MCF 10A (cell line): ENCODE measurements at regions not wholly inside any gene's neighbourhood (a gene's known extent, or its start where the extent isn't known, plus 50 kb on each side); places are given as distances from the start of the nearest gene placed in this dataset.

Experiments used
- BruUV-seq: library from RNA; stranded (reverse); fragments of 400-500 nt; replicated peaks from 2 replicates; lab custom pipeline; 2021; lab: Mats Ljungman, UMichigan
- CTCF ChIA-PET: fragments of 300-600 bp; sonication (Branson Sonifier 250); formaldehyde crosslinking; extraction: SDS; loops from one replicate; lab custom pipeline; 2021; ENCODE audit warnings: antibody characterized with exemption, inconsistent platforms; lab: Yijun Ruan, JAX
- POLR2A ChIA-PET: fragments of 300-600, 350-650 bp; sonication (Branson Sonifier 250); formaldehyde crosslinking; extraction: SDS; loops from one replicate; lab custom pipeline; 2020; ENCODE audit warnings: antibody characterized with exemption, inconsistent platforms; lab: Yijun Ruan, JAX
- DNase-seq: peaks from one replicate; pipeline ENCODE4 v3.0.0-alpha.2; 2018; ENCODE audit not compliant: unreplicated experiment
- H3K27ac Mint-ChIP-seq: one replicate; pipeline ENCODE4 v1.8.0; 2022; ENCODE audit warnings: mild to moderate bottlenecking, low read depth, mixed read lengths; ENCODE audit not compliant: unreplicated experiment
- H3K27me3 Mint-ChIP-seq: one replicate; pipeline ENCODE4 v1.8.0; 2022; ENCODE audit warnings: mixed read lengths; ENCODE audit not compliant: insufficient read depth, unreplicated experiment
- H3K36me3 Mint-ChIP-seq: one replicate; pipeline ENCODE4 v1.8.0; 2022; ENCODE audit warnings: mild to moderate bottlenecking, moderate library complexity, mixed read lengths; ENCODE audit not compliant: insufficient read depth, unreplicated experiment
- H3K4me1 Mint-ChIP-seq: one replicate; pipeline ENCODE4 v1.8.0; 2022; ENCODE audit warnings: mixed read lengths; ENCODE audit not compliant: insufficient read depth, unreplicated experiment
- H3K4me3 Mint-ChIP-seq: one replicate; pipeline ENCODE4 v1.8.0; 2022; ENCODE audit warnings: mild to moderate bottlenecking, moderate library complexity, mixed read lengths; ENCODE audit not compliant: unreplicated experiment
- H3K9me3 Mint-ChIP-seq: one replicate; pipeline ENCODE4 v1.8.0; 2022; ENCODE audit warnings: mixed read lengths; ENCODE audit not compliant: unreplicated experiment
- intact Hi-C: fragments of 100-400 bp; cut with micrococcal nuclease; formaldehyde crosslinking; loops from 2 replicates; pipeline ENCODE4 v1.14.1; 2022
- TF ChIP-seq, protein P1 (sequence below): fragments of 200-600 bp; IDR thresholded peaks from one replicate; pipeline ENCODE4 v1.8.0; 2022; ENCODE audit warnings: antibody characterized with exemption, mild to moderate bottlenecking; ENCODE audit not compliant: unreplicated experiment

DNA sequence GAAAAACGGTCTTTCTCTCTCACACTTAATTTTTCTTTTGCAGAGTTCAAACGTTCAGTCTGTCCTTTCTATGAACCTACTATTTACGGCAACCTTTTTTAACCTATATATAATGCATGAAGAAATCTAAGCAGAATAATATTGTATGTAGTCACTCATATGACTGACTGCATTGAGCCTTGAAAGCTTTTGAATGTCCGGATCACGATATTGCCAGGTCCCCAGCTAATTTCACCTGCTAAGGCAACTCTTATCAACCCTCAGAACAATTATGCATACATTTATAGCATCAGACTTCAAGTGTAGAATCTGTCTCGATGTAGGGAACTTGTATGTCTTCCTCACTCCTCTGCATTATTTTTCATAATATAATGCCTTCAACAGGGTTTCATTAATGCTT is 1083.8 kb upstream of the KLHL29 start:
- Mint-ChIP-seq H3K4me1 (no peaks in the 10 kb centered on the region), H3K36me3 (no peaks in the 10 kb centered on the region), H3K4me3 (no peak overlapping the region), H3K27ac (no peak overlapping the region), H3K27me3 (no peaks in the 10 kb centered on the region), H3K9me3 (no peaks in the 10 kb centered on the region)
- ChIA-PET POLR2A (no interaction called here), CTCF (no interaction called here)
- TF ChIP-seq, protein P1, sequence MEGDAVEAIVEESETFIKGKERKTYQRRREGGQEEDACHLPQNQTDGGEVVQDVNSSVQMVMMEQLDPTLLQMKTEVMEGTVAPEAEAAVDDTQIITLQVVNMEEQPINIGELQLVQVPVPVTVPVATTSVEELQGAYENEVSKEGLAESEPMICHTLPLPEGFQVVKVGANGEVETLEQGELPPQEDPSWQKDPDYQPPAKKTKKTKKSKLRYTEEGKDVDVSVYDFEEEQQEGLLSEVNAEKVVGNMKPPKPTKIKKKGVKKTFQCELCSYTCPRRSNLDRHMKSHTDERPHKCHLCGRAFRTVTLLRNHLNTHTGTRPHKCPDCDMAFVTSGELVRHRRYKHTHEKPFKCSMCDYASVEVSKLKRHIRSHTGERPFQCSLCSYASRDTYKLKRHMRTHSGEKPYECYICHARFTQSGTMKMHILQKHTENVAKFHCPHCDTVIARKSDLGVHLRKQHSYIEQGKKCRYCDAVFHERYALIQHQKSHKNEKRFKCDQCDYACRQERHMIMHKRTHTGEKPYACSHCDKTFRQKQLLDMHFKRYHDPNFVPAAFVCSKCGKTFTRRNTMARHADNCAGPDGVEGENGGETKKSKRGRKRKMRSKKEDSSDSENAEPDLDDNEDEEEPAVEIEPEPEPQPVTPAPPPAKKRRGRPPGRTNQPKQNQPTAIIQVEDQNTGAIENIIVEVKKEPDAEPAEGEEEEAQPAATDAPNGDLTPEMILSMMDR: no peak
- no TSS peak for BruUV-seq
- intact Hi-C loops: no loop called here
- no peak for DNase-seq

DNA sequence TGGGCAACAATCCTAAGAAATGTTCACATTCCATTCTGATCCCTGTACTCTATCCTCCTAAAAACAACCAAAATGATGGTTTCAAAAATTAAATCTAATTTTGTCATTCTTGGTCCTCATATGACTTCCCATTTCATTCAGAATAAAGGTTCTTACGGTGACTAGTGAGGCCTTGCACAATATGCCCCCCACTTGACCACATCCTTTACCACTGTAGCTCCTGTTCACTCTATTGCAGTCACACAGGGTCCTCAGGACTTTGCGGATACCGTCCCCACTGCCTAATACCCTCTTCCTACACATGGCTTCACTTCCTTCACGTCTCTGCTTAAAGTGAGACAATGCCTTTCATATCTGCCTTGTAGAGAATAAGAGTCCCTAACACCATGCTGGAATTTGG is 1058.7 kb upstream of the KLHL29 start:
- intact Hi-C loops: no loop called here
- BruUV-seq: no TSS peak
- no peak overlapping the region for H3K27ac Mint-ChIP-seq
- H3K36me3 Mint-ChIP-seq: no peaks in the 10 kb centered on the region
- no peak overlapping the region for H3K4me3 Mint-ChIP-seq
- H3K9me3 Mint-ChIP-seq: peaks cover 18% of the 10 kb centered on the region
- no peak for DNase-seq
- ChIA-PET CTCF (no interaction called here), POLR2A (no interaction called here)
- TF ChIP-seq, protein P1: no peak
- H3K4me1 Mint-ChIP-seq: no peaks in the 10 kb centered on the region
- no peaks in the 10 kb centered on the region for H3K27me3 Mint-ChIP-seq

DNA sequence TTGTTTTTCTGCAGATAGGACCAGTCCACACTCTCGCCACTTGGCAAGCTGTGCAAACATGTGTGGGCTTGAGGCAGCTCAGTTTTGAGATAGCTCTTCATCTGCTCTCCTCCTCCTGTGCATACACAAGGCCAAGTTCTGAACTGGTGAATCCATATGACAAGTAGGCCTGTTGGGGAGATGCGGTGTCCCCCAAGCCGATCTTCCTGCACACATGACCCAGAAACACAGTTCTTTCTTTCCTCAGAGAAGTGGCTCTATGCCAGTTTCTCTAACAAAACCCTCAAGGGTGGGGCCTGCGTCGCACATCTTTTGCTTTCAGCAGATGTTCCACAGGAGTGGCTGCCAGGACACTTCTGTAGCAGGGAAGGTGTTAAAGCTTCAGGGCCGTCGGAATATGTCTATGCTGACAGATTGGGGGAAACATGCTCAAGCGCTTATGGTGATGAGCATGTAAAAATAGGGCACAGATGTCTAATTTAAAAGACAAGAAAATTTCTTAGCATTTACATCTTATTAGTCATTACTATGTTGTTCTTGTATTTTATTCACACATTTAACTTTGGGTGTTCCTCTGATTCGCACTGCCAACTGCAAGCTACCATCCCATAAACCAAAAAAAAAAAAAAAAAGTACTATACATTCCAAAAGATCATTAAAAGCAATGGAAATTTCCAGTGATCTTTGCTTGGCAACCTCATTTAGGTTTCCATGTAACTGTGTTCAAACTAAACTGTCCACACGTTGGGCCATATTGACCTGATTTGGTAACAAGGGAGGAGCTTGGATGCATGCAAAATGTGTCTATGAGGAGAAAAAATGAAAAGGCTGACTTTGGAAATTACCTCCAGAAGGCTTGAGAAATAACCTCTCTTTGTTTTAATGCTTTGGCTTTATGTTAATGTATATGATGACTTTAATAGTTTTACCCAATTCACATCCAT is 1055.5 kb upstream of the KLHL29 start:
- DNase-seq: no peak
- Mint-ChIP-seq H3K27ac (no peak overlapping the region), H3K36me3 (no peaks in the 10 kb centered on the region), H3K4me3 (no peak overlapping the region), H3K4me1 (no peaks in the 10 kb centered on the region), H3K9me3 (peaks cover 19% of the 10 kb centered on the region), H3K27me3 (no peaks in the 10 kb centered on the region)
- ChIA-PET CTCF (interaction anchor here (1.1 kb wide), 1 partner anchor 26 kb away, joined by 10 read pairs; no protein-coding TSS in a partner anchor), POLR2A (no interaction called here)
- intact Hi-C loops: no loop called here
- TF ChIP-seq, protein P1: no peak
- no TSS peak for BruUV-seq

DNA sequence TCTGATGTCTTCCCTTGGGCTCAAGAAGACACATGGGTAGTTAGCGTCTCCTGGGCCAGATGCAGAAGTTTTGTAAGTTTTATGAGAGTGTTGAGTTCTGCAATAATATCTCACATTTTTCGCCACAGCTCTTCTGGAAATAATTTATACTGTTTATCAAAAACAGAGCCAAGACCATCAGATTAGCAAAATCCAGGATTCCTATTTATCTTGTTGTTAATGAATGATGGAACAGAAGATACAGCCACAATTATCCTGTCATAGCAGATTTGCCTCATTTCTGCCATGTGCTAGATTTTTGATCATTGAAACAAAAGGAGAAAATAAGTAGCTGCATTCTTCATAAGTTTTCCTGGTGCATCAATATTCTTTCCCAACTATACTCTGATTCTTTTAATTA is 1048.6 kb upstream of the KLHL29 start:
- H3K4me1 Mint-ChIP-seq: no peaks in the 10 kb centered on the region
- no peak overlapping the region for H3K27ac Mint-ChIP-seq
- no peaks in the 10 kb centered on the region for H3K27me3 Mint-ChIP-seq
- no peak for DNase-seq
- no TSS peak for BruUV-seq
- H3K9me3 Mint-ChIP-seq: peaks cover 7% of the 10 kb centered on the region
- TF ChIP-seq, protein P1: no peak
- peaks cover 7% of the 10 kb centered on the region for H3K36me3 Mint-ChIP-seq
- no peak overlapping the region for H3K4me3 Mint-ChIP-seq
- intact Hi-C loops: no loop called here
- CTCF ChIA-PET: interaction anchor here (0.6 to 2.1 kb wide), 2 partner anchors 19 to 148 kb away, joined by 3 to 12 read pairs; no protein-coding TSS in a partner anchor
- POLR2A ChIA-PET: no interaction called here
